ENCODE measurements at regions not wholly inside any gene's neighbourhood (a gene's known extent, or its start where the extent isn't known, plus 50 kb on each side); places are given as distances from the start of the nearest gene placed in this dataset.
"Not testable (repeated sequence)": the region's sequence is repeated elsewhere in the genome, so short reads cannot be mapped to it uniquely, and the experiment has no call there.

GRCh38 chr15:22158243-22158642, 77.9 kb downstream of the OR4M2 start:
- TF ChIP-seq CTCF (optimal IDR thresholded peaks at IDR 0.05 in 1 of 3, IDR thresholded peaks at IDR 0.05 in 1 of 3, conservative IDR thresholded peaks at IDR 0.05 in 1 of 3; ENCODE audit: extremely low read depth in 1 of 3, insufficient read depth in 2 of 3, low read length in 3 of 3); EZH2 (IDR thresholded peaks at IDR 0.05; ENCODE audit: low read length): not testable (repeated sequence)
